ENCODE measurements at regions not wholly inside any gene's neighbourhood (a gene's known extent, or its start where the extent isn't known, plus 50 kb on each side); places are given as distances from the start of the nearest gene placed in this dataset.
"Not testable (repeated sequence)": the region's sequence is repeated elsewhere in the genome, so short reads cannot be mapped to it uniquely, and the experiment has no call there.

- Histone ChIP-seq H3K27ac (no peak overlapping the region), H3K4me3 (no peak overlapping the region), H3K9me3 (peaks cover 0 to 22% (median 0%) of the 10 kb centered on the region in 4 donors), H3K27me3 (no peaks in the 10 kb centered on the region), H3K4me1 (no peaks in the 10 kb centered on the region), H3K36me3 (no peaks in the 10 kb centered on the region)
- 72 to 89% methylated on average over 3 to 4 of the region's 4 CpGs for WGBS, 2 donors
- TF ChIP-seq EP300 (IDR thresholded peaks at IDR 0.05), result no peak
- no peak for TF ChIP-seq CTCF (IDR thresholded peaks at IDR 0.05)
- no peak for TF ChIP-seq POLR2A (IDR thresholded peaks at IDR 0.05)
- DNase-seq (ENCODE audit: low spot score in 2 of 2), result no peak
Measured at GRCh38 chrX:55841962-55842752, 124.6 kb downstream of the RRAGB start.

- not testable (repeated sequence) for H3K36me3 ChIP-seq; DNase-seq (ENCODE audit: low spot score in 2 of 2); H3K27me3 ChIP-seq; H3K9me3 ChIP-seq; H3K27ac ChIP-seq; H3K4me3 ChIP-seq; H3K4me1 ChIP-seq
- 84 to 88% methylated on average over 4 of the region's 4 CpGs for WGBS, 2 donors
Measured at GRCh38 chrX:55866779-55867178, 149.2 kb downstream of the RRAGB start.

GRCh38 chrX:55867181-55867651 is 149.7 kb downstream of the RRAGB start:
- no peak overlapping the region for H3K4me3 ChIP-seq
- H3K27ac ChIP-seq, result no peak overlapping the region
- WGBS, 2 donors, result 44 to 79% methylated on average over 1 of the region's 1 CpG

GRCh38 chrX:55867708-55868107 is 150.2 kb downstream of the RRAGB start:
- Histone ChIP-seq H3K27me3 (no peaks in the 10 kb centered on the region), H3K4me3 (no peak overlapping the region), H3K4me1 (no peaks in the 10 kb centered on the region), H3K36me3 (no peaks in the 10 kb centered on the region), H3K9me3 (no peaks in the 10 kb centered on the region), H3K27ac (no peak overlapping the region)
- DNase-seq (ENCODE audit: low spot score in 2 of 2), result no peak
- TF ChIP-seq POLR2A (IDR thresholded peaks at IDR 0.05), result no peak
- TF ChIP-seq CTCF (IDR thresholded peaks at IDR 0.05), result no peak
- TF ChIP-seq EP300 (IDR thresholded peaks at IDR 0.05), result no peak
- 80 to 100% methylated on average over 1 of the region's 1 CpG for WGBS, 2 donors

More at GRCh38 chrX:55867181-55867651, 149.7 kb downstream of the RRAGB start:
- H3K9me3 ChIP-seq, result no peaks in the 10 kb centered on the region
- no peak for DNase-seq (ENCODE audit: low spot score in 2 of 2)
- TF ChIP-seq CTCF (IDR thresholded peaks at IDR 0.05) (no peak), EP300 (IDR thresholded peaks at IDR 0.05) (no peak)
- H3K36me3 ChIP-seq, result no peaks in the 10 kb centered on the region
- no peaks in the 10 kb centered on the region for H3K4me1 ChIP-seq
- no peaks in the 10 kb centered on the region for H3K27me3 ChIP-seq

- Histone ChIP-seq H3K4me1 (no peaks in the 10 kb centered on the region), H3K9me3 (no peaks in the 10 kb centered on the region), H3K4me3 (no peak overlapping the region), H3K27ac (no peak overlapping the region), H3K27me3 (no peaks in the 10 kb centered on the region), H3K36me3 (no peaks in the 10 kb centered on the region)
- no peak for DNase-seq (ENCODE audit: low spot score in 2 of 2)
- TF ChIP-seq POLR2A (IDR thresholded peaks at IDR 0.05) (no peak), CTCF (IDR thresholded peaks at IDR 0.05) (no peak), EP300 (IDR thresholded peaks at IDR 0.05) (no peak)
Measured at GRCh38 chrX:55874807-55875206, 157.3 kb downstream of the RRAGB start.

GRCh38 chrX:55883541-55883940 is 166.0 kb downstream of the RRAGB start:
- H3K27me3 ChIP-seq; H3K27ac ChIP-seq; H3K4me3 ChIP-seq; DNase-seq (ENCODE audit: low spot score in 2 of 2); H3K4me1 ChIP-seq; H3K36me3 ChIP-seq: not testable (repeated sequence)
- peaks cover 0 to 15% (median 0%) of the 10 kb centered on the region in 4 donors for H3K9me3 ChIP-seq
- WGBS, 2 donors, result 80 to 88% methylated on average over 4 of the region's 4 CpGs
